Endometrium (tissue), 2 donors: ENCODE measurements at regions not wholly inside any gene's neighbourhood (a gene's known extent, or its start where the extent isn't known, plus 50 kb on each side); places are given as distances from the start of the nearest gene placed in this dataset.

Experiments
- FAIRE-seq: peaks from 2 replicates; lab custom pipeline; 2012; peaks lifted over from hg19 to GRCh38; lab: Jason Lieb, UNC
- donor health status: control.
- donor health status: control.

DNA sequence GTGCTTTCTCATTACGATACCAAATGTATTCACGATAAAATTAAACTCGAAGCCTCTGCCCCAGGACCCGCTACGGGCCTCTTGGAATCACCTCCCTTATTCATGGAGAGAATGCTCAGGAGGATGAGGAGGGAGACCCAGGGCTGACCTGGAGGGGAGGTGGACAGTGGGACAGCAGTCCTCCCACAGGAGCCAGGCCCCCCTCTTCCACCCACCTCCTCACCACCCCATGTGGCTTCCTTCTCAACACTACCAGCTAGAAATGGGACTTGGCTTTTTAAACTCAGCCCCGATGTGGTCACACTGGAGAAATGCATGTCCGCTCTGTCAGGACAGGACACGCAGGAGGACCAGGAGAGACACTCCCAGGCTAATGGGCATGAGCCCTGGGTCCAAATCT, 147.9 kb upstream of the ID2 start:
- FAIRE-seq: no peak

DNA sequence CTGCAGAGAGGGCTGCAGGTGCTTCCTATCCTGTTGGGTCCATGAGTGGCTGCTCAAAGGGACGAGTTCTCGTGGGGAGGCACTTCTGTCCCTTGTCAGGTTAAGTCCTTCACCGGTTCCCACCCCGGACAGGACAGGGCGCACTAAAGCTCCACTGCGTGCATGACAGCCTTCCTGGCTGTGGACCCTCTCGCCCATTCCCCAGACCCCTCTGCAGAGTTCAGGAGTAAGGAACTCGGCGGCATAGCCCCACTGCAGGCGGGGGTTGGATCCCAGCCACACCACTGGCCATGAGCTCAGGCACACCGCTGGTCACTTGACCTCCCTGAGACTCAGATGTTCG, 147.5 kb upstream of the ID2 start:
- no peak for FAIRE-seq

DNA sequence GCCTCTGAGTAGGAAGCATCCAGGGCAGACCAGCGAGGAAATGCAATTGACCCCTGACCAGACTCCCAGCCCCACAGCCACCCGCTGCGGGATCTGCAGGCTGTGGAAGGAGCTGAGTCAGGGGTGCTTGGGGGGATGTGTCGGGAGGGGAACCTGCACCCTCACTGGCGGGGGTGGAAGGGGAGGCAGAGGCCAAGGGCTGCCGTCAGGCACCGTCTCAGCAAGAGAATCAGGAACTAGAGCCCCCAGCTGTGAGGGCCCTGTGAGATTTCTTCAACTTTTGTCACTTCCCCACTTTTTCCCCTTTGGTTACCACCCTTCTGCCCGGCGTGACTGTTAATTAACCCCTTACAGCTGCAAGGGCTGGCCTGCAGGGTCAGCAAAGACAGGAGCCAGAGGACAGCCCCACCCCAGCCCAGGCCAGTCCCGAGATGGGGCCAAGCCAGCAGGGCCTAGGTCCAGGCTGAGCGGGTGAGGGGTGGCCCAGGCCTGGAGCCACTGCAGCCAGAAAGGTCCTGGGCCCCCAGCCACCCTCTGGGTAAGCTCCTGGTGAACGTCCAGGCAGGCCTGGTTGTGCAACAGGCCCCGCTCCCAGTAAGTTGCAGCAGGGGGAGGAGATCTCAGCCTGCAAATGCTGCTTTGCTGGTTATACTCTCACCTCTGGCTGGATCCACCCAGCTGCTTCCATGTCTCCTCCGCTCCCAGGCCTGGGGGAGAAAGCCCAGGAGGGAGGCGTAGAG, 147.0 kb upstream of the ID2 start:
- FAIRE-seq: no peak

DNA sequence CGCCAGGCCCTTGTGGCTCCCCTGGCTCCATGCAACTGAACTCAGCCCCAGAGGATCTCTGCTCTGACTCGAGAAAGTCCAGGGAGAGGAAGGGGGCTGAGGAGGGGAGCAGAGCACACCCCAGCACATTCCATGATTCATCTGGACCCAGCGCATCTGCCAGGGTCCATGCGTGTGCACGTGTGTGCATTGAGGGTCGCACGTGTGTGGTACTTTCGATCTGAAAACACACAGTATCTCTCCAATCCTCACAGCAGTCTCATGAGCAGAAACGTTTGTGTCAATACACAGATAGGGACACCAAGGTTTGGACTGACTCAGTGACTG, 146.4 kb upstream of the ID2 start:
- FAIRE-seq: no peak

DNA sequence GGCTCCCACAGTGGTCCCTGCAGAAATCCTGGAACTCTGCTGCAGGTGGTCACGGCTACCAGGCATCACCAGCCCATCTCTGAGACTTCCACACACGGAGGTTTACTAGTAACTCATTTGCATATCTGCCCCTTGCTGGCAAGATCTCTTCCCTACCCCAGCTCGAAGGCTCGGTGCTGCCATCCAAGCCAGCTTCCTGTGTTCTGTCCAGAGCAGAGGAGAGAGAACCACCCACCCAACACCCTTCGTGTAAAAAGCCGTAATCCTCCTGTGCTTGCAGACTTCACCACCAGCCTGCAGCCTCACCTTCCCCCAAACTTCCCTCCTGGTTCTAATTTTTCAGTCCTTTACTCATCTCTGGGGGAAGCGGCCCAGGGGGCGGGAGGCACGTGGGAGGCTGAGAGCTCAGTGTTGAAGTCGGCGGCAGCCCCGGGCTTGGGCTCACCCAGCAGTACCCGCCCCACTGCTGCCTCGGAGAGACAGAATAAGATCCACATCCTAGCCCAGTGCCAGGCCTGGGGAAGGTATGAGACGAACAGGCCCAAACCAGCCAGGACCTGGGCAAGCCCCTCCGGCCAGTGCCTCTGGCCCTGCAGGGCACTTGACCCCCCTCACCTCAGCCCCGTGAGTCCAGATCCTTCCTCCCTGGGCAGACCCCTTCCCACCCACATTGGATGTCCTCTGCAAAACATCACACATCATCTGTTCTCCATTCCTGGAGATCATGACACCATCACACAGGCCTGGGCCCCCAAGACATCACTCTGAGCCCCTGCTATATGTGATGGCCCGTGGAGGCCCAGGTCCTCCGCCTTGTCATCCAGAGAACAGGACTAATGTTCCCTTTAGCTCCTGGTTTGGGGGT, 145.8 kb upstream of the ID2 start:
- no peak for FAIRE-seq

DNA sequence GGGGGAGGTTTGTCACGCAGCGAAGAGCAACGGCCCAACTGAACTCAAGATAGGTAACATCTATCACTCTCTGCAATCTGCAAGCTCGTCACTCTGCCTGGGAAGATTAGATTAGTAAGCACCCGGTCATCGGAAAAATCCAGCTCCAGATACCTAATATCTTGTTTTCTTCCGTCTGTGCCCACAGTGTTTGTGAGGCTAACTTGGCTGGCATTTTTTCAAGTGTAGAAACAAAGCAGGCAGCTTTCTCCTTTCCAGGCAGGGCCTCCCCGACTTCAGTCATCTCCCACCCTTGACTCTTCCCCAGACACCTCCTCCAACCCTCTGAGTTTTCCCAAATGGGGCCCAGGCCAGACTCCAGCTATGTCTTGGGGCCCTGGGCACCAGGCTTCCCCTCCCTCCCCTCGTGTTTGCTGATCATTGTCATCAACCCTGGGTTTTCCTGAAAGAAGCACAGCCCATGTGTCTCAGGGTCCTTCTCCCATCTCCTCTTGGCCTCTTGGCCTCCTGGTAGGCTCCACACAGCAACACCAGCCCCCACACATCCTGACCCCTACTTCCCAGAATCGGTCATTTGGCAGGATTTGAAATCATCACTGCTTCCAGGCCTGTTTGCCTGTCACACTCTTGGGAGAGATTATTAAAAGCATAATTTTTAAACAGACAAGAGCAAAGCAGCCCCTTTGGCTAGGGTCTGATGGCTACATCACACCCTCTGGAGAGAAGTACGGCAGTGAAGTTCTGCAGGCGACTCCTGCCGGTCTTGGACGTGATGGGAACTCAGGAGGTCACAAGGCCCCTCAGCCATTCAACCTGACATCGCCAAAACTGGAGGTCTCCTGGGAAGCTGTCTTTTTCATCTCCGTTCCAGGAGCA, 144.9 kb upstream of the ID2 start:
- no peak for FAIRE-seq

DNA sequence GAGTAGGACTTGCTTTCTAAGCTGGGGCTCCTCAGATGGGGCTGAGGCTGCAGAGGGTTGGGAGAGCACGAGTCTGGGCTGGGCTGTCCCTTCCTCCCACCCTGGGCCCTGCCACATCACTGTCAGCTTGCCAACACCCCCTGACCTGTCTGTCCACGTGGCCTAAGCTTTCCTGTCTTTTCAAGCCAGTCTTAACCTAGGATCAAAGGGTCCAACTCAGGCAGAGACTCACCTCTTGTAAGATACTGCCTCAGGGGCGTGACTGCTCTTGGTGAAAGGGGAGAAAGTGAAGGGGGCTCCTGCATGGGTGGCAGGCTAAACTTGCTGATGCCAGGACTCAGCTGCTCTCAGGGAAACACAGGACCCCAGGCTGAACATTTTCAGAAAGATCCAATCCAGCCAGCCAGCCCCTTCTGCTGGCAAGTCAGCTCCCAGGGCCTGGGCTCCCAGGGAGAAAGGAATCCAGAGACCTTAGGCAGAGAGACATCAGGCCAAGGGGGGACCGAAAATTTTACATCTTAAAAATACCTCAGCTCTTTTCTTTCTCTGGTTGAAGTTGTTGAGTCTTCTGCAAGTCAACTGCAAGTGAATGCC, 144.2 kb upstream of the ID2 start:
- no peak for FAIRE-seq

DNA sequence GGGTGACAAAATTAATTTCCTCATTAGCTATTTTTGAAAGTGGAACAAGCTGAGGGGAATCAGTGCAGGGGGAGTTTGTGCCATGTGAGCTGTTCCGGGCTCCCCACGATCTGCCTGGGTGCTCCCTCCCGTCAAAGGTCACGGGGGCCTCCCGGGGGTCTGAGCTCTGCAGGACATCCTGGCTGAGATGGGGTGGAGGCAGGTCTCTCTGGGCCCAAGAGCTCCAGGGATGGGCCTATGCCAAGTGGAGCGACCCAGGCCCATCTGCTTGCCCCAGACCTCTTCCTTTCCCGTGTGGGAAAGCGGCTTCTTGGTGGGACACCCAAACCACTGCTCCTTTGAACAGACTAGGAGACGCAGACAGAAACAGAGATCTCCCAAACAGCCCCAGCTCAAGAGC, 143.3 kb upstream of the ID2 start:
- FAIRE-seq: no peak

DNA sequence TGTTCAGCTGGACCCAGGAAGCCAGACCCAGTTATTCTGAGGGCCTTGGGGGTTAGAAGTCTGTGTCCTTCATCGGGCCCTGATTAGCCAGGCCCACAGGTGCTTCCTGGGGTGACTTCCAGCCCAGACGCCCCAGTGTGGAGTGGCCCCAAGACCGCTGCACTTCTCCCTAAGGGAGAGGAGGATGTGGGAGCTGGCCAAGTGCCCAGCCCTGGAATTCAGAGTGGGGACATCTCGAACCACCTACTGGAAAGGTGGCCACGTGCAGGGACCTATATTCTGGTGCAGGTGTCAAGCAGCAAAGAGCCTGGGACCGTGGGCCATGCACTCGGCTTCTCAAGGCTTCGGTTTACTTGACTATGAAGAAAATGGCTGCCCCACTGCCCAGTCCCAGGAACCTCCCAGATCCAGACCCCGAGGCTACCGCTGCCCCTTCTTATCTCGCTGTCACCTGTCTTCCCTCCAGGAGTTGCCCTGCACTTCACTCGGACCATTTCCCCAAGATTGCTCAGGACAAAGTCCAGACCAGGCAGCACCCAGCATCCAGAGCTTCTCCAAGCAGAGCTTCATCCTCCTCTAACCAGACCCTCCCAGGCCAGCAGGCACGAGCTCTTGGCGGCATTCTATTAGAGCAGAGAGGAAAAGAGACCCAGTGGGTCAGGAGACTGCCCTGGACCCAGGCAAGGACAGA, 142.8 kb upstream of the ID2 start:
- no peak for FAIRE-seq

DNA sequence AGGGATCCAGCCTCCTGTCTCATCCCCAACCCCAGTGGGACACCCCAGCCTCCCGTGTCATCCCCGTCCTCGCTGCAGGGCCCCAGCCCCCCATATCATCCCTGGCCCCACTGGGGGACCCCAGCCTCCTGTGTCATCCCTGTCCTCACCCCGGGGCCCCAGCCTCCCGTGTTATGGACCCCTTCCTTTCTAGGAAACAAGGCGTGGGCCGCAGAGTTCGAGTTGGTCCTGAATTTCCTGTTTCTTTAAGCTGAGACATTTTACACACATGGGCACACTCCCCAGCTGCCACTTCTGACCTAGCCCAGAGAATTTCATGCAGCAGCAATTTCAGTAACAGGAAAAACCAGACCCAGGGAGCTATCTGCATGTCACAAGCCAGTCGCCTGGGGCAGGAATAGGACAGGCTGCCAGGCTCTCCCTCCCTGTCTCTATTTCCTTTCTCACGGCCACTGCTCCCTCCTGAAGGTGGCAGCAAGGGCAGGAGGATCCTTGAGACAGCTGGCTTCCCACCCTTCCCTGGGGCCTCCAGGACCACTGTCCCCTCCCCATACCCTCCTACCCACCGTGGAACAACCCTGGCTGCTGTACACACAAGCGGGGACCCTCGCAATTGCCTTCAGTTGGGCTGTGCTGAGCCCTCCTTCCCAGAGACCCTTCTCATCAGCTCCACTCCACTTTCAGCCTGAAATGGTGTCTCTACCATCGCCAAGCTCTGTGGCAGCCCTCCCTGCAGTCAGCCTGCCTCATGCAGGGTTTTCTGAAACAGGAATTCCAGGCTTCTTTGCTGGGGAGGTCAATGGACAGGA, 141.9 kb upstream of the ID2 start:
- FAIRE-seq: no peak

DNA sequence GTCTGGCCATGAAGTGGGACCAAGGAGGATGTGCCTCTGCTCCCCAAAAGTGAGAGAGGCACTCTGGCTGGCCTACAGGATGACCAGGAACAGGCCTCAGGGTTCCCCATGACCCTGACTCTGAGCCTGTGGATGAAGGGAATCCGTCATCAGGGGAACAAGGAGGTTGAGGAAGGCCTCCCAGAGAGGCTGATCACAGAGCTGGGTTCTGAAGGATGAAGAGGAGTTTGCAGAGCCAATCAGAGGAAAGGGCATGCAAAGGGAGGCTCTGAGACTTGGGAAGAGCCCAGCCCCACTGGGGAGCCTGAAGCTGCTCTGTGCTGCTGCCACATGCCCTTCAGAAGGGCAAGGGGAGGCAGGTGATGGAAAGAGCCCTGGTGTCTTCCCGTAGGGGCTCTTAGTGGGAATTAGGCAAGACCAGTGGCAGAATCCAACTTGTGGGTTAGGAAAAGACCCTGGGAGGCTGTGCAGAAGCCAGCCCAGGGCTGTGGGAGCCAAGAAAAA, 141.3 kb upstream of the ID2 start:
- no peak for FAIRE-seq

DNA sequence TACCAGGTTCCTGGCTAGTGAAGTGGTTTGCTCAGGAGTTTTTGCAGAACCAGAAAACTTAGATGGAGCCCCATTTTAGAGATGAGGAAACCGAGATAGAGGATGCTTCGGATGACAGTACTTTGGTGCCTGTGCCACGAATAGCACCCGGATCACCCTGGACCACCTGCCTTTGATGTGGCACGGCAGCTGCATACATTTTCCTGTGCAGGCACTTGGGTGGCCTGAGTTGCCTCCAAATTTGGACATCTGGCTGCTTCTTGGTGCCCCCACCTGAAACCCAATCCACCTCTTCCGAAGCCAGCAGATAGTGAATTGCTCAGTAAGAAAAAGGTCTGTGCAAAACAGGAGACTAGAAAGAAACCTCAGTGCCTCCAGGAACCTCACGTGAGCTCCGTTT, 140.6 kb upstream of the ID2 start:
- FAIRE-seq: no peak

DNA sequence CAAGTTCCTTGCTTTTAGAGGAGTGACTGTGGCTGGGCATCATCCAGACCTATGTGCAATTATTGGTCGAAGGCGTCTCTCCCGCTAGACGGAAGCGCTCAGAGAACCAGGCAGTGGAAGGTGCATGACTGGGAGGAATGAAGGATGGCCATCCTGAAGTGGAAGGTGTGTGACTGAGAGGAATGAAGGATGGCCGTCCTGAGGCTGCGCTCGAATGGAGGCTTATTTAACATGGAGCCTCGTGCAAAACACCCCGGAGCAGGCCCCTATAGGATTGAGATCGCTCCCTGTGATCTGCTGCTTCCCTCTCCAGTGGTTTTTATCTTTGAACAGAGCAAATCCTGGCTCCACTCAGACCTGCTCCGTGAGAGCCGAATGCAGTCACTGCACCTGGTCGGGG, 140.2 kb upstream of the ID2 start:
- no peak for FAIRE-seq

DNA sequence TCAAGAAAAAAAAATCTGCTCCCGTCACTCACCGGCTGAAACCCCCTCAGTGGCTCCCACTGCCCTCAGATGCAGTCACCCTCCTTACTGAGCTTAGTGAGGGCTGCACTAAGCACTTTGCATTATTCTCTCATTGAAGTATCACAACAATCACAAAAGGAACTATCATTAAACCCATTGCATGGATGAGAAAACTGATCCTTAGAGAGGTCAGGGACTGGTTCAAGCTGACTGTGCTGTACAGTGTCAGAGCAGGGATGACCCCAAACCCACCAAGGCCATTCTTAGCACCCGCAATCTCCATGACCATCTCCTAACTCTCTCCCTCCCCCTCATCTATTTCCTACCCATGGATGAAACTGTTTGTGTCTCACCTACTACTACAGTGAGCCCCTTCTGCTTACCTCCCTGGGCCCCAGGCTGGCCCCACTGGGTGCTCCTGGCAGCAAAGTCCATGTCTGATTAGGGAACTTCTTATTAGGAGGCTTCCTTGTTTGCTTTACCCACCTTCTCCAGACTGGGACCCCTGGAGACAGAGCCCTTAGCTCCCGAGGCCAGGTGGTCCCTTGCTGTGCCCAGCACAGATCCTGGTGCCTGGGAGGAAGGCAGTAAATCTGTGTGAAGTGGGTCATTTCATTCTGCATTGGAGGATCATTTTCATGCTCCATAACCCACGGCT, 139.3 kb upstream of the ID2 start:
- no peak for FAIRE-seq

DNA sequence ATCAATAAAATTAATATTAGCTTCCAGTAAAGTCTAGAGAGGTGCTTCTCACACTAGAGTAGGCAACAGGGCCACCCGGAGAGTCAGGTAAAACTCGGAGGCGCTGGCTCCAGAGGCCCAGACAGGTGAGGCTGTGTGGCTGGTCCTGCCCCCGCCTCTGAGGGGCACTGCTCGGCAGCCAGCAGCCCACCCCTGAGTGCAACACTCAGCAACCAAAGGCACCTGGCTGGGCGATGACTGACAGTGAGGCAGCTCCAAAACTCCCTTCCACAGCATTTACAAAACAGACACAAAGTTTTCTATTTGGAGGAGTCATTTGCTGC, 138.8 kb upstream of the ID2 start:
- FAIRE-seq: no peak

DNA sequence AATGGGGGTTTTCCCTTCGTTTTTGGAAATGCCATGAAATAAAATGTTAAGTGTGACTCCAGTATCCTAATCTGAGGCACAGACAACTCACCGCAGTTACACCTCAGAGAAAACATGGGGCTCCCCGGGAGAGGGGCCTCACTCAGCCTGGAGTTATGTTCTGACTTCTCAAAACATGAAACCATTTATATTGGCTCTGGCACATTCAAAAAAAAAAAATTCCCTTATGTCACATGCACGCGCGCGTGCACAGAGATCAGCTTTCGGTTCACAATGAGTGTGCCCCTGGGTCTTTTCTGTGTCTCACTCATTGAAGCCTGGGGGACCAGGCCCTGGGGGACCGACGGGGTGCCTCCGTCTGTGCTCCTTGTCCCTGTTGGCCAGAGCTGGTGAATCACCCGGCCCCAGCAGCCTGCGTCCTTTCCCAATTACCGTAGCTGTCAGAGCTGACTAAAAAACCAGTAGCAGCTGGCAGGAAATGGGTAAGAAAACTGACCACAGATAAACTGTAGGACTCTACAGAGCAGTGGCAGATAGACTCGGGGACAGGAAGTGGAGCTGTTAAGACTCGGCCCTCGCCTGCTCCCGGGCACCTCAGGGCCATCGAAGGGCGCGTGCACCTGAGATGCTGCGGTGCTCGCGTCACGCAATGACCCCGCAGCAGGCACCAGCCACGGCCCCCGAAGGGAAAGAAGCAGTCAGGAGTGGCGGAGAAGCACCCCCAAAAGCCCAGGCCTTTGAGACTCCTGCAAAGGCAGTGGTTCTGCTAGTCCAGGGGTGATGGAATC, 138.3 kb upstream of the ID2 start:
- FAIRE-seq: no peak

DNA sequence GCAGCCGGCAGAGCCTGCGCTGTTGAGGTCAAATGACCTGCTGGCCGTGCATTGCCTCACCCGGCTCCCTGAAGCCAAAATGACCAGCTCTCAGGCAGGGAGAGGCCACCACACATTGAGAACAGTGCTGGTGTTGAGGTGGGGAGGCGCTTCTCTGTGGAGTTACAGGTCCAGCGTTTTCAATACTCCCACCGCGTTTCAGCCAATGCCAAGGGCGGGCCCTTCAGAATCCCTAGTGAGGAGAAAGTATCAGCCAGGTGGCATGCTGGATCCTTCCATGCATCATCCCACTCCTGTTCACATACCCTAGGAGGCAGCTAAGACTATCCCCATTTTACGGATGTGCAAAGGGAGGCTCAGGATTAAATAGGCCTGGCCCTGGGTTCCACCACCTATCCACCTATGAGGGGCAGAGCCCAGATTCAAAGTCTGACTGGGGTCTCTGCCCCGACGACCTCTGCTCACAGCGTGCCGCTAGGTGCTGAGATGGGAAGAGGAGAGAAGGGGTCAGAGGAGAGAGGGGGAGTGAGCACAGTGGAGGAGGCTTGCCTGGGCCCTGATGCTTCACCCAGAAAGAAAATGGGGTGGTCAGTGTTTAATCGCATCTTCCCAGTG, 137.6 kb upstream of the ID2 start:
- FAIRE-seq: no peak

DNA sequence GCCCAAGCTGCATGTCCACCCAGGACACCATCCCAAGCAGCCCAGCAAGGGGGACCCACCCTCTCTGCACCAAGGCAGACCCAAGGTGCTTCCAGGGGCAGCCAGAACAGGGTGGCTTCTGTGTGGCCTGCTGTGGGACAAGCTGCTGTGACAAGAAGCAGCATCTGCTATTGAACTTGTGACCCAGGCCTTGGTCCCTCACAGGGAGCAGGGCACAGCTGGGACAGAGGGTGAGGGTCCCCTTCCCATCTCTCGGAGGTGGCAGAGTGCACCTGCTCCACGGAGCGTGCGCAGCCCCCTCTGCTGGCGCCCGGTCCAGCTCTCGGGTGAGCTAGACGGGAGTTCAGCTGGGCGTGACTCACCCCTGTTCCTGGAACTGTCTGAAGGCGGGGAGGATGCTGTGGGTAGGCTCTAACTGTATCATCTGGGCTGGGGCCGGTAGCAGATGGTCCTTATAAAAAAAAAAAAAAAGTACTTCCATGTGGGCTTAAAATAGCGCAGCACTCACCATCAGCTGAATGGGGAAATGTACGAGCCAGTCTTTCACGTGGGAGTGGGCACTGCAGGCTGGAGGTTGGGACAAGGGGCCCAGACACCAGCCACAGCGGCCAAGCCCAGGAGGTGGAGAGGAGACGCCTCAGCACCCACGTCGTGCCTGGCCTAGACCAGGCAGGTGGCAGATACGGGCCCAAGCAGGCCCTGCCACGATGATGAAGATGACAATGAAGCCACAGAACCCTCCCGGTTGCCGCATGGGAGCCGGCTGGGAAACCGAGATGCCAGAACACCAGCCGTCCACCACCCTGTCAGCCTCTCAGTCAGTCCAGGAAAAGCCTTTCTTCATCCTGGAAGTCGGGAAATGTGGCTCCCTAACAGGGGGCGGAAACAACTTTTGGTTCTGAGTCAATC, 136.8 kb upstream of the ID2 start:
- no peak for FAIRE-seq
